ENCODE measurements at regions not wholly inside any gene's neighbourhood (a gene's known extent, or its start where the extent isn't known, plus 50 kb on each side); places are given as distances from the start of the nearest gene placed in this dataset.

DNA sequence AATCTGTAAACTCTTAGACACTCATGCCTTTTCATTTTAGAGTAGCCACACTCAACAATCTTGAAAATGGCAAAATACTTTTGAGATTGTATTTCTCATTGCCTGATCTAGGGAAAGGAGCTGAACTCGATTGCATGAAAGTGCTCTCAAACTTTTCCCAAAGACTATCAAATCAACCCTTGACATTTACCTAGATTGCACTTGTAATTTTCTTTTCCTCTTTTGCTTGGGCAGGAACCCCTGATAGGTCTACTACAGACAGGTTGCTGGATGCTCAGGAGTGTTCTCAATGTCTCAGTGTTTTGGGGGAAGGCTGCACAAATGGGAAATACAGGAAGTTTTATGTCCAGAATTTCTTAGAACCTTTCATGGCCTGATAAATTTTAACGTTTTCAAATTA lies 468.0 kb upstream of the GJE1 start:
- no peak for DNase-seq
- no peaks in the 10 kb centered on the region for H3K79me1 ChIP-seq (ENCODE audit: low read length)
- no peaks in the 10 kb centered on the region for H3K4me1 ChIP-seq (ENCODE audit: control insufficient read depth, low read depth, low read length)
- H3K4me3 ChIP-seq (ENCODE audit: low read length) = no peak overlapping the region
- H2AK5ac ChIP-seq (ENCODE audit: low read length) = no peak overlapping the region
- H3K36me3 ChIP-seq (ENCODE audit: control insufficient read depth, insufficient read depth, low read length) = no peaks in the 10 kb centered on the region
- no peak overlapping the region for H3K9ac ChIP-seq (ENCODE audit: low read length)
- H2BK15ac ChIP-seq (replicated peaks; ENCODE audit: low read depth) = no peak overlapping the region
- no peak overlapping the region for H3K18ac ChIP-seq (ENCODE audit: low read length)
- no peak overlapping the region for H2BK120ac ChIP-seq (ENCODE audit: low read depth, low read length)
- no peak overlapping the region for H4K5ac ChIP-seq (ENCODE audit: low read length)
- no peak overlapping the region for H3K4me2 ChIP-seq (ENCODE audit: low read length)
- no peak overlapping the region for H3K56ac ChIP-seq (ENCODE audit: low read length)
- no CpG with 5 or more reads among the region's 2 CpGs for WGBS (ENCODE audit: extremely low coverage, insufficient coverage, low lambda C conversion rate)
- no peaks in the 10 kb centered on the region for H3K27me3 ChIP-seq (ENCODE audit: insufficient read depth, low read length, poor library complexity)
- no peak overlapping the region for H2BK5ac ChIP-seq (ENCODE audit: low read length)
- no peak overlapping the region for H3K23ac ChIP-seq (ENCODE audit: low read length)
- no peak overlapping the region for H3K4ac ChIP-seq (ENCODE audit: low read depth, low read length)
- no peak overlapping the region for H3K27ac ChIP-seq (ENCODE audit: low read depth, low read length)
- no peaks in the 10 kb centered on the region for H3K79me2 ChIP-seq (ENCODE audit: control insufficient read depth, insufficient read depth, low read length)
- H4K8ac ChIP-seq (ENCODE audit: low read depth, low read length) = no peak overlapping the region

DNA sequence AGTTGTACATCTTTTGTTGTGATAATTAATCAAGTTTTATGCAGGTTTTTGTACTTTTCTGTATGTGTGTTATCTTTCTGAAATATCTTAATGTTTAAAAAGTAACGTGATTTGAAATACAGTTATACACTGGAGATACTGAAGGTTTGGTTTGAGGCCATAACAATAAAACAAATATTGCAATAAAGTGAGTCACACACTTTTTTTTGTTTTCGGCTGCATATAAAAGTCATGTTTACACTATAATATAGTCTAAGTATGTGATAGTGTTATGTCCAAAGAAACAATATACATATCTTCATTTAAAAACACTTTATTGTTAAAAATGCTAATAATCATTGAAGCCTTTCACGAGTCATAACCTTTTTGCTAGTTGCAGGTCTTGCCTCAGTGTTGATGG lies 473.1 kb upstream of the GJE1 start:
- H2AK5ac ChIP-seq (ENCODE audit: low read length) = no peak overlapping the region
- no peaks in the 10 kb centered on the region for H3K27me3 ChIP-seq (ENCODE audit: insufficient read depth, low read length, poor library complexity)
- no peaks in the 10 kb centered on the region for H3K79me2 ChIP-seq (ENCODE audit: control insufficient read depth, insufficient read depth, low read length)
- no peak overlapping the region for H3K4me2 ChIP-seq (ENCODE audit: low read length)
- no peaks in the 10 kb centered on the region for H3K79me1 ChIP-seq (ENCODE audit: low read length)
- no peak overlapping the region for H3K56ac ChIP-seq (ENCODE audit: low read length)
- H2BK5ac ChIP-seq (ENCODE audit: low read length) = no peak overlapping the region
- no peak overlapping the region for H3K18ac ChIP-seq (ENCODE audit: low read length)
- H3K36me3 ChIP-seq (ENCODE audit: control insufficient read depth, insufficient read depth, low read length) = no peaks in the 10 kb centered on the region
- H3K9ac ChIP-seq (ENCODE audit: low read length) = no peak overlapping the region
- 100% methylated on average over 1 of the region's 3 CpGs for WGBS (ENCODE audit: extremely low coverage, insufficient coverage, low lambda C conversion rate)
- H3K23ac ChIP-seq (ENCODE audit: low read length) = no peak overlapping the region
- H3K4me3 ChIP-seq (ENCODE audit: low read length) = no peak overlapping the region
- no peak for DNase-seq
- H3K27ac ChIP-seq (ENCODE audit: low read depth, low read length) = no peak overlapping the region
- no peak overlapping the region for H2BK15ac ChIP-seq (replicated peaks; ENCODE audit: low read depth)
- no peak overlapping the region for H3K4ac ChIP-seq (ENCODE audit: low read depth, low read length)
- no peak overlapping the region for H4K8ac ChIP-seq (ENCODE audit: low read depth, low read length)
- H2BK120ac ChIP-seq (ENCODE audit: low read depth, low read length) = no peak overlapping the region
- no peaks in the 10 kb centered on the region for H3K4me1 ChIP-seq (ENCODE audit: control insufficient read depth, low read depth, low read length)
- no peak overlapping the region for H4K5ac ChIP-seq (ENCODE audit: low read length)

DNA sequence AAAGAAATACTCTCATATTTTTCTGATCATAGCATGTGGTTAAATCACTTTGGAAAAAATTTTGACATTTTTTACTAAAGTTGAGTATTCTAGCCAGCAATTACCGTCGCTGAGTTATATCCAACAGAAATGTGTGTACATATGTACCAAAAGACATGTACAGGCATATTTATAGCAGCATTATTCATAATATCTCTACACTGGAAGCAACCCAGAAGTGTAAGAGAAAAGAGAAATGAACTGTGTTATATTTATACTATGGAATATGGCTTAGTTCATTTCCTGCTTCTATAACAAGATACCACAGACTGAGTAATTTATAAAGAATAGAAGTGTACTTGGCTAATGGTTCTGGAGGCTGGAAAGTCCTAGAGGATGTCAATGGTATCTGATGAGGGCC lies 474.0 kb upstream of the GJE1 start:
- Histone ChIP-seq H3K23ac (ENCODE audit: low read length) (no peak overlapping the region), H3K4me3 (ENCODE audit: low read length) (no peak overlapping the region), H3K79me2 (ENCODE audit: control insufficient read depth, insufficient read depth, low read length) (no peaks in the 10 kb centered on the region), H4K8ac (ENCODE audit: low read depth, low read length) (no peak overlapping the region), H3K79me1 (ENCODE audit: low read length) (no peaks in the 10 kb centered on the region), H3K56ac (ENCODE audit: low read length) (no peak overlapping the region), H2BK15ac (replicated peaks; ENCODE audit: low read depth) (no peak overlapping the region), H3K4me2 (ENCODE audit: low read length) (no peak overlapping the region), H3K27me3 (ENCODE audit: insufficient read depth, low read length, poor library complexity) (no peaks in the 10 kb centered on the region), H2BK5ac (ENCODE audit: low read length) (no peak overlapping the region), H4K5ac (ENCODE audit: low read length) (no peak overlapping the region), H3K18ac (ENCODE audit: low read length) (no peak overlapping the region), H3K4me1 (ENCODE audit: control insufficient read depth, low read depth, low read length) (no peaks in the 10 kb centered on the region), H2AK5ac (ENCODE audit: low read length) (no peak overlapping the region), H3K9ac (ENCODE audit: low read length) (no peak overlapping the region), H3K4ac (ENCODE audit: low read depth, low read length) (no peak overlapping the region), H3K36me3 (ENCODE audit: control insufficient read depth, insufficient read depth, low read length) (no peaks in the 10 kb centered on the region), H3K27ac (ENCODE audit: low read depth, low read length) (no peak overlapping the region), H2BK120ac (ENCODE audit: low read depth, low read length) (no peak overlapping the region)
- WGBS (ENCODE audit: extremely low coverage, insufficient coverage, low lambda C conversion rate) = no CpG with 5 or more reads among the region's 2 CpGs
- no peak for DNase-seq

DNA sequence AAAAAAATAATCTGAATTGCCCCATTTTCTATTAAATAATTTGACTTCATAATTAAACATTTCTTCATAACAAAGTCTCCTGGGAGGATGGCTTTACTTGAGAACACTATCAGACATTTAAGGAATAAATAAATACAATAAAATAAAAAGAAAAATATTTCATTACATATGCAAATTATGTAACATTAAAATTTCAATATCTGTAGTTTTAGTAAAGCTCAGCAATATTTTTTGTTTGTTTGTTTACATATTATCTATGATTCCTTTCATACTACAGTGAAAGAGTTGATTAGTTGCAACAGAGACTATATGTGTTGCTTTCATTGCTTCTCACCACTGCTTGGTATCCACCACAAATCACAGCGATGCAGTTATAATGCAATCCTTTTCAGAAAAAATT lies 474.9 kb upstream of the GJE1 start:
- Histone ChIP-seq H2BK15ac (replicated peaks; ENCODE audit: low read depth) (no peak overlapping the region), H4K8ac (ENCODE audit: low read depth, low read length) (no peak overlapping the region), H3K79me1 (ENCODE audit: low read length) (no peaks in the 10 kb centered on the region), H3K4me3 (ENCODE audit: low read length) (no peak overlapping the region), H3K4me2 (ENCODE audit: low read length) (no peak overlapping the region), H4K5ac (ENCODE audit: low read length) (no peak overlapping the region), H3K9ac (ENCODE audit: low read length) (no peak overlapping the region), H3K18ac (ENCODE audit: low read length) (no peak overlapping the region), H3K27ac (ENCODE audit: low read depth, low read length) (no peak overlapping the region), H3K56ac (ENCODE audit: low read length) (no peak overlapping the region), H2BK120ac (ENCODE audit: low read depth, low read length) (no peak overlapping the region), H3K27me3 (ENCODE audit: insufficient read depth, low read length, poor library complexity) (no peaks in the 10 kb centered on the region), H2AK5ac (ENCODE audit: low read length) (no peak overlapping the region), H3K23ac (ENCODE audit: low read length) (no peak overlapping the region), H3K36me3 (ENCODE audit: control insufficient read depth, insufficient read depth, low read length) (no peaks in the 10 kb centered on the region), H3K4ac (ENCODE audit: low read depth, low read length) (no peak overlapping the region), H3K4me1 (ENCODE audit: control insufficient read depth, low read depth, low read length) (no peaks in the 10 kb centered on the region), H3K79me2 (ENCODE audit: control insufficient read depth, insufficient read depth, low read length) (no peaks in the 10 kb centered on the region), H2BK5ac (ENCODE audit: low read length) (no peak overlapping the region)
- DNase-seq = no peak
- no CpG with 5 or more reads among the region's 1 CpG for WGBS (ENCODE audit: extremely low coverage, insufficient coverage, low lambda C conversion rate)

DNA sequence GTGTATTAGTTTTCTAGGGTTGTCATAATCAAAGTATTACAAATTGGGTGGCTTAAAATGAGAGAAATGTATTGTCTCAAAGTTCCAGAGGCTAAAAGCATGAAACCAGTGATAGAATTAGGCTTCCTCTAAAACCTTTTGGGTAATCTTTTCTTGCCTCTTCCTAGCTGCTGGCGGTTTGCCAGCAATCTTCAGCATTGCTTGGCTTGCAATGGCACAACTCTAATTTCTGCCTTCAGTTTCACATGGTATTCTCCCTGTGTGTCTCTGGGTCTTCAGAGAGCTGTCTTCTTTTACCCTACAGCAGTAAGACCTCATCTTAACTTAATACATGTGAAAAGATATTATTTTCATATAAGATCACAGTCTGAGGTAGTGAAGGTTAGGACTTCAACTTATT lies 479.1 kb upstream of the GJE1 start:
- no CpG with 5 or more reads among the region's 1 CpG for whole genome bisulfite sequencing (ENCODE audit: extremely low coverage, insufficient coverage, low lambda C conversion rate)

DNA sequence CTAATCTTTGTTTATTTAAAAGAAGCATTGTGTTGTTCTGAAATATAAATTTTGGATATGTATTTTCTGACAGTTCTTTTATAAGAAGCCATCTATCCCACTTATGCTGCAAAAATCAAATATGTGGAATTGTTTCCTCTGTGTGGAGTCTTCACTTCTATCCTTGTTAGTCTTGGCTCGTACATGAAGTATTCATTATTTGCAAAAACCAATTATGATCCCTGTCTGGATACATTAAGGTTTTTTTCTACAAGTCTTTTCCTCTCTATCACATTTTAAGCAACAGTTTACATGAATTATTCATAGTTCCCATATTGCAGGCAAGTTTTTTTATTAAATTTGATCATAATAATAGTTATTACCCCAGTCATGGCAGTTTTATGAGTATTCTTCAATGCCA lies 490.8 kb upstream of the GJE1 start:
- H3K4me3 ChIP-seq (ENCODE audit: low read length) = no peak overlapping the region
- no CpG with 5 or more reads among the region's 1 CpG for WGBS (ENCODE audit: extremely low coverage, insufficient coverage, low lambda C conversion rate)

More for the DNA sequence above, 479.1 kb upstream of the GJE1 start:
- DNase-seq = no peak
- Histone ChIP-seq H3K18ac (ENCODE audit: low read length) (no peak overlapping the region), H2BK5ac (ENCODE audit: low read length) (no peak overlapping the region), H2BK15ac (replicated peaks; ENCODE audit: low read depth) (no peak overlapping the region), H3K23ac (ENCODE audit: low read length) (no peak overlapping the region), H3K4me2 (ENCODE audit: low read length) (no peak overlapping the region), H3K9ac (ENCODE audit: low read length) (no peak overlapping the region), H3K4me3 (ENCODE audit: low read length) (no peak overlapping the region), H3K56ac (ENCODE audit: low read length) (no peak overlapping the region), H3K79me1 (ENCODE audit: low read length) (no peaks in the 10 kb centered on the region), H3K4ac (ENCODE audit: low read depth, low read length) (no peak overlapping the region), H3K79me2 (ENCODE audit: control insufficient read depth, insufficient read depth, low read length) (no peaks in the 10 kb centered on the region), H3K27ac (ENCODE audit: low read depth, low read length) (no peak overlapping the region), H2BK120ac (ENCODE audit: low read depth, low read length) (no peak overlapping the region), H2AK5ac (ENCODE audit: low read length) (no peak overlapping the region), H3K4me1 (ENCODE audit: control insufficient read depth, low read depth, low read length) (no peaks in the 10 kb centered on the region), H4K5ac (ENCODE audit: low read length) (no peak overlapping the region), H3K27me3 (ENCODE audit: insufficient read depth, low read length, poor library complexity) (no peaks in the 10 kb centered on the region), H4K8ac (ENCODE audit: low read depth, low read length) (no peak overlapping the region), H3K36me3 (ENCODE audit: control insufficient read depth, insufficient read depth, low read length) (no peaks in the 10 kb centered on the region)

More for the DNA sequence above, 490.8 kb upstream of the GJE1 start:
- no peak overlapping the region for H3K4ac ChIP-seq (ENCODE audit: low read depth, low read length)
- H3K4me2 ChIP-seq (ENCODE audit: low read length) = no peak overlapping the region
- no peak overlapping the region for H2BK5ac ChIP-seq (ENCODE audit: low read length)
- no peaks in the 10 kb centered on the region for H3K4me1 ChIP-seq (ENCODE audit: control insufficient read depth, low read depth, low read length)
- no peaks in the 10 kb centered on the region for H3K79me2 ChIP-seq (ENCODE audit: control insufficient read depth, insufficient read depth, low read length)
- H3K9ac ChIP-seq (ENCODE audit: low read length) = no peak overlapping the region
- no peak overlapping the region for H3K18ac ChIP-seq (ENCODE audit: low read length)
- DNase-seq = no peak
- H3K36me3 ChIP-seq (ENCODE audit: control insufficient read depth, insufficient read depth, low read length) = no peaks in the 10 kb centered on the region
- H4K5ac ChIP-seq (ENCODE audit: low read length) = no peak overlapping the region
- no peak overlapping the region for H3K27ac ChIP-seq (ENCODE audit: low read depth, low read length)
- H2BK120ac ChIP-seq (ENCODE audit: low read depth, low read length) = no peak overlapping the region
- H3K79me1 ChIP-seq (ENCODE audit: low read length) = no peaks in the 10 kb centered on the region
- H3K27me3 ChIP-seq (ENCODE audit: insufficient read depth, low read length, poor library complexity) = no peaks in the 10 kb centered on the region
- no peak overlapping the region for H2AK5ac ChIP-seq (ENCODE audit: low read length)
- no peak overlapping the region for H4K8ac ChIP-seq (ENCODE audit: low read depth, low read length)
- H2BK15ac ChIP-seq (replicated peaks; ENCODE audit: low read depth) = no peak overlapping the region
- H3K56ac ChIP-seq (ENCODE audit: low read length) = no peak overlapping the region
- no peak overlapping the region for H3K23ac ChIP-seq (ENCODE audit: low read length)

Data from mesendoderm (in vitro differentiated cells).